H9 (cell line): ENCODE measurements at regions not wholly inside any gene's neighbourhood (a gene's known extent, or its start where the extent isn't known, plus 50 kb on each side); places are given as distances from the start of the nearest gene placed in this dataset.

ENCODE experiments used
- DNase-seq: peaks from one replicate; pipeline ENCODE4 v3.0.0-alpha.2; 2017
- H2AFZ ChIP-seq: one replicate; pipeline ENCODE4 v1.6.1; 2013; ENCODE audit warnings: mild to moderate bottlenecking, low read length, control low read depth, moderate library complexity
- H2AK5ac ChIP-seq: 2 replicates; pipeline ENCODE4 v1.6.1; 2013; ENCODE audit warnings: low read length, control low read depth, mixed read lengths; ENCODE audit not compliant: insufficient read length
- H2BK120ac ChIP-seq: one replicate; pipeline ENCODE4 v1.6.1; 2013; ENCODE audit warnings: low read depth, mild to moderate bottlenecking, low read length, control low read depth, inconsistent platforms; ENCODE audit not compliant: poor library complexity, severe bottlenecking
- H2BK12ac ChIP-seq: 2 replicates; pipeline ENCODE4 v1.6.1; 2013; ENCODE audit warnings: low read length, control low read depth, mixed read lengths, low read depth; ENCODE audit not compliant: insufficient read length
- H2BK15ac ChIP-seq: 2 replicates; pipeline ENCODE4 v1.6.1; 2013; ENCODE audit warnings: low read depth, low read length, control low read depth
- H2BK20ac ChIP-seq: one replicate; pipeline ENCODE4 v1.6.1; 2013; ENCODE audit warnings: low read depth, mild to moderate bottlenecking, low read length, control low read depth, inconsistent platforms; ENCODE audit not compliant: poor library complexity, severe bottlenecking
- H2BK5ac ChIP-seq: 2 replicates; pipeline ENCODE4 v1.6.1; 2013; ENCODE audit warnings: low read length, control low read depth, mixed read lengths; ENCODE audit not compliant: insufficient read length
- H3K14ac ChIP-seq: 2 replicates; pipeline ENCODE4 v1.6.1; 2013; ENCODE audit warnings: low read length, control low read depth; ENCODE audit not compliant: insufficient read depth
- H3K18ac ChIP-seq: 2 replicates; pipeline ENCODE4 v1.6.1; 2013; ENCODE audit warnings: low read depth, mild to moderate bottlenecking, mixed read lengths, low read length, control low read depth; ENCODE audit not compliant: insufficient read length
- H3K23ac ChIP-seq: 2 replicates; pipeline ENCODE4 v1.6.1; 2013; ENCODE audit warnings: low read length, control low read depth, mixed read lengths, low read depth; ENCODE audit not compliant: insufficient read length
- H3K23me2 ChIP-seq: 2 replicates; pipeline ENCODE4 v1.6.1; 2013; ENCODE audit warnings: low read depth, mild to moderate bottlenecking, mixed read lengths, low read length, control low read depth; ENCODE audit not compliant: insufficient read length, poor library complexity, severe bottlenecking
- H3K27ac ChIP-seq: 2 replicates; pipeline ENCODE4 v1.5.1; 2013; ENCODE audit warnings: low read length, control low read depth, mixed read lengths, low read depth; ENCODE audit not compliant: insufficient read length
- H3K27me3 ChIP-seq: 2 replicates; pipeline ENCODE4 v1.6.1; 2013; ENCODE audit warnings: low read length, control low read depth, inconsistent platforms; ENCODE audit not compliant: insufficient read depth
- H3K4ac ChIP-seq: 2 replicates; pipeline ENCODE4 v1.6.1; 2013; ENCODE audit warnings: low read depth, mild to moderate bottlenecking, control low read depth, inconsistent platforms, low read length, moderate library complexity
- H3K4me1 ChIP-seq: 2 replicates; pipeline ENCODE4 v1.6.1; 2013; ENCODE audit warnings: low read length, control low read depth, inconsistent platforms; ENCODE audit not compliant: insufficient read depth
- H3K4me2 ChIP-seq: 2 replicates; pipeline ENCODE4 v1.6.1; 2013; ENCODE audit warnings: low read length, control low read depth, mixed read lengths; ENCODE audit not compliant: insufficient read length, insufficient read depth
- H3K56ac ChIP-seq: 2 replicates; pipeline ENCODE4 v1.6.1; 2013; ENCODE audit warnings: low read depth, mild to moderate bottlenecking, mixed read lengths, low read length, control low read depth; ENCODE audit not compliant: insufficient read length
- H3K79me1 ChIP-seq: 2 replicates; pipeline ENCODE4 v1.6.1; 2013; ENCODE audit warnings: low read depth, mild to moderate bottlenecking, moderate library complexity, low read length, control low read depth, inconsistent platforms; ENCODE audit not compliant: insufficient read depth, poor library complexity, severe bottlenecking
- H3K79me2 ChIP-seq: 2 replicates; pipeline ENCODE4 v1.6.1; 2013; ENCODE audit warnings: low read length, control low read depth, inconsistent platforms; ENCODE audit not compliant: insufficient read depth
- H3K9ac ChIP-seq: 2 replicates; pipeline ENCODE4 v1.6.1; 2013; ENCODE audit warnings: low read length, control low read depth, mixed read lengths; ENCODE audit not compliant: insufficient read length; ENCODE audit errors: extremely low read depth
- H3K9me3 ChIP-seq: one replicate; pipeline ENCODE4 v1.6.1; 2013; ENCODE audit warnings: low read depth, low read length, inconsistent platforms; ENCODE audit not compliant: control insufficient read depth
- H3T11ph ChIP-seq: one replicate; pipeline ENCODE4 v1.6.1; 2013; ENCODE audit warnings: mild to moderate bottlenecking, low read length, control low read depth, inconsistent platforms
- H4K20me1 ChIP-seq: one replicate; pipeline ENCODE4 v1.6.1; 2013; ENCODE audit not compliant: control insufficient read depth, insufficient read length, insufficient read depth
- H4K5ac ChIP-seq: 2 replicates; pipeline ENCODE4 v1.6.1; 2013; ENCODE audit warnings: low read depth, mild to moderate bottlenecking, mixed read lengths, low read length, control low read depth; ENCODE audit not compliant: insufficient read length
- H4K8ac ChIP-seq: replicated peaks from 2 replicates; pipeline ENCODE4 v1.6.1; 2013; ENCODE audit warnings: low read length, control low read depth, mixed read lengths, low read depth; ENCODE audit not compliant: insufficient read length
- H4K91ac ChIP-seq: 2 replicates; pipeline ENCODE4 v1.6.1; 2013; ENCODE audit warnings: low read depth, mild to moderate bottlenecking, moderate library complexity, mixed read lengths, low read length, control low read depth; ENCODE audit not compliant: insufficient read length
- H3K27ac Mint-ChIP-seq, 3 experiments: 2 replicates in 2 of 3; 3 replicates in 1 of 3; pipeline ENCODE4 v1.8.0; 2020 to 2021; ENCODE audit warnings: mixed read lengths in 3 of 3, mild to moderate bottlenecking in 1 of 3, moderate library complexity in 1 of 3
- H3K27me3 Mint-ChIP-seq: 2 replicates; pipeline ENCODE4 v1.8.0; 2021; ENCODE audit warnings: low read depth, mild to moderate bottlenecking, moderate library complexity, mixed read lengths
- H3K36me3 Mint-ChIP-seq, 3 experiments: 2 replicates in 2 of 3; 3 replicates in 1 of 3; pipeline ENCODE4 v1.8.0; 2020 to 2021; ENCODE audit warnings: low read depth in 3 of 3, mixed read lengths in 3 of 3; ENCODE audit not compliant: insufficient read depth in 1 of 3
- H3K4me1 Mint-ChIP-seq, 2 experiments: 2 replicates each; pipeline ENCODE4 v1.8.0; 2020; ENCODE audit warnings: mixed read lengths in 2 of 2
- H3K4me3 Mint-ChIP-seq, 2 experiments: 2 replicates in 1 of 2; 3 replicates in 1 of 2; pipeline ENCODE4 v1.8.0; 2020 to 2021; ENCODE audit warnings: mild to moderate bottlenecking in 2 of 2, mixed read lengths in 2 of 2, moderate library complexity in 1 of 2
- H3K9me3 Mint-ChIP-seq, 2 experiments: 2 replicates in 1 of 2; 3 replicates in 1 of 2; pipeline ENCODE4 v1.8.0; 2020; ENCODE audit warnings: mild to moderate bottlenecking in 2 of 2, mixed read lengths in 2 of 2, moderate library complexity in 1 of 2
- WGBS: extraction: QIAGEN DNeasy Blood & Tissue Kit; methylation state at CpG from one replicate; pipeline ENCODE4 v1.1.7; 2013; ENCODE audit warnings: missing lambda C conversion rate, low lambda C conversion rate, mixed read lengths; ENCODE audit not compliant: insufficient read length; ENCODE audit errors: extremely low coverage; 5-methylcytosine and 5-hydroxymethylcytosine counted together
- TF ChIP-seq, protein P1 (sequence below): fragments of 200-600 bp; sonication (generic); conservative IDR thresholded peaks from 3 replicates; pipeline ENCODE4 v1.8.0; 2021; ENCODE audit warnings: antibody characterized with exemption, mild to moderate bottlenecking

DNA sequence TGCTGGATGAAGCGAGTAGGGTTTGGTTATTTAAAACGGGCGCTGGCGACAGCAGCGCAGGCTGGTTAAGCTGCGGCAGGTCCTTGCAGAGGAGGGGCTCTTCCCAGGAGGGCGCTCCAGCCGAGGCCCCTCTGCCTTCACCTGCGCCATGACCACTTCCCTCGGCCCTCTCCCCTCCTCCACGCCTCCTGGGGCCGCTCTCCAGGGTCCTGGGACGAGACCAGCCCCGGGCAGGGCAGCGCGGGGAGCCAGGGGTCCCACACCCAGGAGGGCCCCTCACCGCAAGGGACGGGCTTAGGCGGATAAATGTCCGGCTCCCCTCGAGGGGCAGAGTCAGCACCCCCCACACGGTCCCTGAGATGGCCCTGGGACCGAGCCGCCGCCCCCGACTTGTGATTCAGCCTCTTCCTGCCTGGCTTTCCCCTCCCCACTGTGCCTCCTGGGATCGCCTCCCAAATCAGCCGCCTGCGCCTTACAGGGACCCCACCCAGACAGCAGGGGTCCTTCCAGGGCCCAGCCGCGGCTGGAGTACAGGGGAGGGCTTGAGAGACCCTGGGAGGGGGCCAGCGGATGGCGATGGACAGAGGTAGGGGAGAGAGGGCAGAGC lies 380.7 kb downstream of the MATN1 start:
- H3K4me1 Mint-ChIP-seq = peaks cover 14 to 15% of the 10 kb centered on the region in 2 experiments
- H3K4me2 ChIP-seq = no peak overlapping the region

More for the DNA sequence above, 380.7 kb downstream of the MATN1 start:
- Histone ChIP-seq H2BK12ac (no peak overlapping the region), H2BK120ac (no peak overlapping the region), H2AFZ (no peak overlapping the region), H2BK5ac (no peak overlapping the region), H3K27ac (no peak overlapping the region), H4K91ac (no peak overlapping the region), H2BK20ac (no peak overlapping the region), H2AK5ac (no peak overlapping the region), H3K23me2 (no peaks in the 10 kb centered on the region), H4K20me1 (no peaks in the 10 kb centered on the region), H3T11ph (no peak overlapping the region), H3K18ac (no peak overlapping the region), H3K56ac (no peak overlapping the region), H4K8ac (no peak overlapping the region), H3K4ac (no peak overlapping the region), H3K79me2 (no peaks in the 10 kb centered on the region), H3K79me1 (no peaks in the 10 kb centered on the region), H3K9me3 (no peaks in the 10 kb centered on the region), H3K4me1 (no peaks in the 10 kb centered on the region), H4K5ac (no peak overlapping the region), H2BK15ac (no peak overlapping the region), H3K27me3 (no peaks in the 10 kb centered on the region), H3K23ac (no peak overlapping the region), H3K14ac (no peak overlapping the region), H3K9ac (no peak overlapping the region)
- no peak overlapping the region for H3K27ac Mint-ChIP-seq
- peaks cover 1 to 2% of the 10 kb centered on the region in 2 experiments; a peak in 2 of 5 replicates for H3K9me3 Mint-ChIP-seq
- peaks cover 4% of the 10 kb centered on the region; the same call in 1 of the 2 replicates for H3K27me3 Mint-ChIP-seq
- peak; percentile 68 for DNase-seq
- TF ChIP-seq, protein P1, sequence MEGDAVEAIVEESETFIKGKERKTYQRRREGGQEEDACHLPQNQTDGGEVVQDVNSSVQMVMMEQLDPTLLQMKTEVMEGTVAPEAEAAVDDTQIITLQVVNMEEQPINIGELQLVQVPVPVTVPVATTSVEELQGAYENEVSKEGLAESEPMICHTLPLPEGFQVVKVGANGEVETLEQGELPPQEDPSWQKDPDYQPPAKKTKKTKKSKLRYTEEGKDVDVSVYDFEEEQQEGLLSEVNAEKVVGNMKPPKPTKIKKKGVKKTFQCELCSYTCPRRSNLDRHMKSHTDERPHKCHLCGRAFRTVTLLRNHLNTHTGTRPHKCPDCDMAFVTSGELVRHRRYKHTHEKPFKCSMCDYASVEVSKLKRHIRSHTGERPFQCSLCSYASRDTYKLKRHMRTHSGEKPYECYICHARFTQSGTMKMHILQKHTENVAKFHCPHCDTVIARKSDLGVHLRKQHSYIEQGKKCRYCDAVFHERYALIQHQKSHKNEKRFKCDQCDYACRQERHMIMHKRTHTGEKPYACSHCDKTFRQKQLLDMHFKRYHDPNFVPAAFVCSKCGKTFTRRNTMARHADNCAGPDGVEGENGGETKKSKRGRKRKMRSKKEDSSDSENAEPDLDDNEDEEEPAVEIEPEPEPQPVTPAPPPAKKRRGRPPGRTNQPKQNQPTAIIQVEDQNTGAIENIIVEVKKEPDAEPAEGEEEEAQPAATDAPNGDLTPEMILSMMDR = peak; percentile 11; the same call in 1 of the 3 replicates
- H3K4me3 Mint-ChIP-seq = peak overlapping the region in 1 of 2 experiments; percentile 39; a peak in 2 of 5 replicates
- WGBS = no CpG with 5 or more reads among the region's 33 CpGs
- no peaks in the 10 kb centered on the region for H3K36me3 Mint-ChIP-seq
